ENCODE measurements at regions not wholly inside any gene's neighbourhood (a gene's known extent, or its start where the extent isn't known, plus 50 kb on each side); places are given as distances from the start of the nearest gene placed in this dataset.

DNA sequence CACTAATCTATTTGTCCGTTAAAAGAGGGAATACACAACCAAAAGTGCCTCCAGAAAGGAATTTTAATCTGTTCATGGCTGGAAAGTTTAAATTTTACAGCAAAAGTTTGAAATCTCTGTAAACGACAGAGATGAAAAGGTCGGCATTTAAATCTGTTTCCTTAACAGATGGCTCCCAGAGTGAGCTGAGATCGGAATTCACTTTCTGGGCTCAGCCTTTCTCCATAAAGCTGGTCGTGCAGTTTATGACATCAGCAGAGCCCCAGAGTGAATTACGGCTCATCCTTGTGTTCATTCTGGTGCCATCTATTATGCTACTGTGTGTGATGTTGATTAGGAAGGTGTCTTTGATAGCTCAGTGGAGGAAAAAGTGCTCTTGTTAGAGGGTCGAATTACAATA, 117.6 kb upstream of the ZFP64 start:
- TF ChIP-seq, protein P1, sequence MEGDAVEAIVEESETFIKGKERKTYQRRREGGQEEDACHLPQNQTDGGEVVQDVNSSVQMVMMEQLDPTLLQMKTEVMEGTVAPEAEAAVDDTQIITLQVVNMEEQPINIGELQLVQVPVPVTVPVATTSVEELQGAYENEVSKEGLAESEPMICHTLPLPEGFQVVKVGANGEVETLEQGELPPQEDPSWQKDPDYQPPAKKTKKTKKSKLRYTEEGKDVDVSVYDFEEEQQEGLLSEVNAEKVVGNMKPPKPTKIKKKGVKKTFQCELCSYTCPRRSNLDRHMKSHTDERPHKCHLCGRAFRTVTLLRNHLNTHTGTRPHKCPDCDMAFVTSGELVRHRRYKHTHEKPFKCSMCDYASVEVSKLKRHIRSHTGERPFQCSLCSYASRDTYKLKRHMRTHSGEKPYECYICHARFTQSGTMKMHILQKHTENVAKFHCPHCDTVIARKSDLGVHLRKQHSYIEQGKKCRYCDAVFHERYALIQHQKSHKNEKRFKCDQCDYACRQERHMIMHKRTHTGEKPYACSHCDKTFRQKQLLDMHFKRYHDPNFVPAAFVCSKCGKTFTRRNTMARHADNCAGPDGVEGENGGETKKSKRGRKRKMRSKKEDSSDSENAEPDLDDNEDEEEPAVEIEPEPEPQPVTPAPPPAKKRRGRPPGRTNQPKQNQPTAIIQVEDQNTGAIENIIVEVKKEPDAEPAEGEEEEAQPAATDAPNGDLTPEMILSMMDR (IDR thresholded peaks at IDR 0.05): no peak
- no peak for TF ChIP-seq POLR2A (IDR thresholded peaks at IDR 0.05)
